D721Med (cell line): ENCODE measurements at regions not wholly inside any gene's neighbourhood (a gene's known extent, or its start where the extent isn't known, plus 50 kb on each side); places are given as distances from the start of the nearest gene placed in this dataset.

Experiments
- DNase-seq: peaks from one replicate; pipeline ENCODE4 v3.0.0; 2011; ENCODE audit warnings: low spot score; ENCODE audit not compliant: insufficient read length
- FAIRE-seq: peaks from 2 replicates; lab custom pipeline; 2011; peaks lifted over from hg19 to GRCh38; lab: Jason Lieb, UNC
- CTCF ChIP-seq: IDR thresholded peaks from 2 replicates; pipeline ENCODE4 v1.5.1; 2012; ENCODE audit warnings: mild to moderate bottlenecking, control low read depth; ENCODE audit not compliant: insufficient read depth; ENCODE audit errors: missing control alignments

GRCh38 chr10:128723631-128724205, 597.5 kb upstream of the MKI67 start:
- no peak for TF ChIP-seq CTCF
- DNase-seq: no peak
- FAIRE-seq: no peak

DNA sequence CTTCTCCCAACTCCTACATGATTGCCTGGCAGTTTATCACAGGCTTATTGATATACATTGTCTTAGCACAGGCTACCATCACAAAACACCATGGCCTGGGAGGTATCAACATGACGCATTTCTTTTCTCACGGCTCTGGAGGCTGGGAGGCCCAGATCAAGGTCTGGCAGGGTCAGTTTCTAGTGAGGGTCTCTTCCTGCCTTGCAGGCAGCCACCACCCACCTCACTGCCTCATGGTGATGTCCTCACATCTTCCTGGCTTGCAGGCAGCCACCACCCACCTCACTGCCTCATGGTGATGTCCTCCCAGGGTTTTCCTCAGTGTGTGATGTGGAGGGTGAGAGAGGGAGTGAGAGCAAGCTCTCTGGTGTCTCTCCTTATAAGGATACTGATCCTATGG, 599.3 kb upstream of the MKI67 start:
- TF ChIP-seq CTCF: no peak
- FAIRE-seq (no peak), DNase-seq (no peak)

- FAIRE-seq: no peak
These were observed 600.9 kb upstream of the MKI67 start for GRCh38 chr10:128727114-128727513.

DNA sequence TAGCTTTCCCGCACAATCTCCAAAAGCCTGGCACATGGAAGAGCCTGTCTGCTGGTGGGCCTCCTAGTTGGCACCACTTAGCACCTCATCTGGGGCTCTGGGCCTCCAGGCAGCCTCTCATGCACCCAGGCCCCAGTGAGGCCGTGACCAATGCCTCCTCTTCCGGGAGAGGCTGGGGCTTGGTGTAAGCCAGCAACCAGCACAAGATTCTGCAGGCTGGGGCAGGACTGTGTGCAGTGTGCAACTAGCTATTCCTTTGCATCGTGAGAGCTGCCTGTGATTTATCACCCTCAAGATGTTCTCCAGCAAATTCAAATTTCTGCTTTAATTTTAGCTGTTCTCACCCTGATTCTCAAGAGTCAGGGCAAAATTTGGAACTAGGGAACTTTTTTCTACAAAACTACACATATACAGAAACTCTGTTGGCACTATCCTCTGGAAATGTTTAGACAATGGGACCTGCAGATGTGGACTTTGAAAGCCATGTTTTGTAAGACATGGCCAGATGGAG, 603.7 kb upstream of the MKI67 start:
- DNase-seq: no peak
- FAIRE-seq: no peak
- TF ChIP-seq CTCF: no peak

More at GRCh38 chr10:128727114-128727513, 600.9 kb upstream of the MKI67 start:
- TF ChIP-seq CTCF: no peak
- no peak for DNase-seq

DNA sequence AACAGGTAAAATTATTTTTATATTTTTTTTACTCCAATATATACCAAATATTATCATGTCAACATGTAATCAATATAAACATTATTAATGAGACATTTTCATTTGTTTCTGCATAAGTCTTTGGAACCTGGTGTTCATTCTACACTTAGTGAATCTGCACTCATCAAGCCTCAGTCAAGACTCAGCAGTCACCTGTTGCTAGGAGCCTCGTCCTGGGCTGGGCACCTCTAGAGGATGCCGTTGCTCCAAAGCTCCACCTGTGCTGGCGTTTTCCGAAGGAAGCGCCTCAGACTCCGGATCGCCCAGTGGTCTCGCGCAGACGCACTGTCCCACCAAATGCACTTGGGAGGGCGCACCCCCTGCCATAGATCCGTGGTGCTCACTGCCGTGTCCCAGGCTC, 604.7 kb upstream of the MKI67 start:
- no peak for FAIRE-seq
- DNase-seq: no peak
- no peak for TF ChIP-seq CTCF

DNA sequence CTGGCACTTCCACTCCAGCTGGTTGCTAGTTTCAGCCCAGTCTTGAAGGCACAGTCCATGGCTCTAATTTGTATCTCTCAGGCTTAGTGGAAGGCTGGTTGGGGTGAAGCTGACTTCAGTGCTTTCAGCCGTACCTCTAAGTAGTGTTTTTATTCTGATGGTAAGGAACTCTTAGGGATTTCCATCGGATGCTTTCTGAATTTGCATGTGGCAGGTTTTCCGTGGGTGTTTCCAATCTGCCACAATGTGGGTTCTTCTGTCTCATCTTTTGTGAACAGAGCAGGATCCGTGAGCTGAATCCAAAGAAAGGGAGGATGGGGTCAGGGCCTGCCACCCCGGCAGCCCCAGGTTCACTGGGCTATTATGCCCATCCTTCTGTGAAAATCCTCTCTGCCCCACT, 607.9 kb upstream of the MKI67 start:
- no peak for TF ChIP-seq CTCF
- FAIRE-seq (no peak), DNase-seq (no peak)

DNA sequence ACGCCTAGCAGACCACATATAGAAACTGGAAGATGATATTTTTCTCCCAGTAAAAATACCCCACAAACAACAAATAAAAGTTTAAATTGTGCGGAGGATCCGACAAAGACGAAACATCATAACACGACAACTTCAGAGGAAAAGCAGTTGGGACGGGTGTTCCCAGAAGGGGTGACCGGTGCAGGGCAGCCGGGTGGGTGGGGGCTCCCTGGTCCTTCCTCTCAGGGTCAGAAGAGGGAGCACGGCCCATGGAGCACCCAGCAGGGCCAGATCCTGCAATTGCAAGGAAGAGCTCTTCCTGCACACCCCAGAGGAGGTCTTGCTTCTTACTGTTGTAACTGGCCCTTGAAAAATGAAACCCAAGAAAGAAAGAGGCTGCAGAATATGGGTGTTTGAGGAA, 608.5 kb upstream of the MKI67 start:
- FAIRE-seq (no peak), DNase-seq (no peak)
- no peak for TF ChIP-seq CTCF
